K562 (cell line): ENCODE measurements at regions not wholly inside any gene's neighbourhood (a gene's known extent, or its start where the extent isn't known, plus 50 kb on each side); places are given as distances from the start of the nearest gene placed in this dataset.

Source experiments
- CBX5 ChIP-seq: IDR thresholded peaks from 2 replicates; pipeline ENCODE4 v1.6.1; 2014; ENCODE audit warnings: low read depth, borderline replicate concordance
- ELF4 ChIP-seq: fragments of 450-650 bp; formaldehyde crosslinking; IDR thresholded peaks from 2 replicates; pipeline ENCODE4 v1.4.0; 2022; ENCODE audit warnings: missing genetic modification characterization
- FIP1L1 ChIP-seq: fragments of 200-400 bp; formaldehyde crosslinking; IDR thresholded peaks from 2 replicates; pipeline ENCODE4 v1.6.1; 2018; ENCODE audit warnings: mild to moderate bottlenecking, low read depth, low read length; ENCODE audit not compliant: poor library complexity, severe bottlenecking
- FOS ChIP-seq: IDR thresholded peaks from 3 replicates; pipeline ENCODE4 v1.6.1; 2011; ENCODE audit not compliant: insufficient read length; ENCODE audit errors: extremely low read depth
- SP2 ChIP-seq: IDR thresholded peaks from 2 replicates; pipeline ENCODE4 v1.6.1; 2011; ENCODE audit warnings: mild to moderate bottlenecking, low read depth, low read length, moderate library complexity; ENCODE audit not compliant: poor library complexity, severe bottlenecking; ENCODE audit errors: extremely low read depth
- SUPT5H ChIP-seq: fragments of 450-650 bp; IDR thresholded peaks from 2 replicates; pipeline ENCODE4 v1.6.1; 2016
- TBP ChIP-seq: optimal IDR thresholded peaks from 2 replicates; pipeline ENCODE3; 2011; ENCODE audit warnings: low read depth, low read length, improper control_type of control experiment
- TF ChIP-seq, protein P1 (sequence below): conservative IDR thresholded peaks from 2 replicates; pipeline ENCODE4 v1.6.1; 2011; ENCODE audit warnings: low read depth, mild to moderate bottlenecking, low read length; ENCODE audit not compliant: control insufficient read depth

DNA sequence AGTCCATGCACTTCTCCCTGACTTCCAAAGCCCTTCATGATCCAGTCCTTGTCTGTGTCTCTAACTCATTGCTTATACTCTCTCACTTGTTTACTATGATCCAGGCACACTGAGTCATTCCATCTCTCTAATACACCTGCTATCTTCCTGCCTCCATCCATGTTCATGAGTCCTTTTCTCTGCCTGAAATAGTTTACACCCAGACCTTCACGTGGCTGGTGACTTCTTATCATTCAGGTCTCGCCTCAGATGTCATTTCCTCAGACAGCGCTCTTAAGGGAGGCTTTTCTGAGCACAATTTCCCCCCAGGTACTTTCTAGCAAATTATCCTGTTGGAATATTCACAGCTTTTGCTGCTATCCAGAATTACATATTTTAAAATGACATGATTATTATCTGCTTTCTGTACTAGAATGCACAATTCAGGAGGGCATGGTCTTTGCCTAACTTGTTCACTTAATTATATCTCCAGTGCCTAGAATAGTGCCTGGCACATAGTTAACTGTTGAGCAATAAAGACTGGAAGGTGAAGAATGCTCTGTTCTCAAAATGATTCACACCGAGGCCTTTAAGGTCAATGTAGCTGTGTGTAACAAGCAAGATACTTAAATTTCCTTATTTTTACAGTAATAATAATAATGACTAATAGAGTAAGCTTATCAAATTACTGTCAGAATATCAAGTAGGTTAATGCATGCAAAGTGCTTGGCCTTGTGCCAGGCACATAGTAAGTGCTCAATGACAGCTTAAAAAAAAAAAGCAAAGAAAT is 183.7 kb upstream of the SPRY2 start:
- TF ChIP-seq SUPT5H, result no peak
- TF ChIP-seq ELF4 (CRISPR knock-in tag), result no peak
- no peak for TF ChIP-seq SP2
- no peak for TF ChIP-seq FOS
- no peak for TF ChIP-seq CBX5
- no peak for TF ChIP-seq FIP1L1
- TF ChIP-seq TBP, result no peak
- TF ChIP-seq, protein P1, sequence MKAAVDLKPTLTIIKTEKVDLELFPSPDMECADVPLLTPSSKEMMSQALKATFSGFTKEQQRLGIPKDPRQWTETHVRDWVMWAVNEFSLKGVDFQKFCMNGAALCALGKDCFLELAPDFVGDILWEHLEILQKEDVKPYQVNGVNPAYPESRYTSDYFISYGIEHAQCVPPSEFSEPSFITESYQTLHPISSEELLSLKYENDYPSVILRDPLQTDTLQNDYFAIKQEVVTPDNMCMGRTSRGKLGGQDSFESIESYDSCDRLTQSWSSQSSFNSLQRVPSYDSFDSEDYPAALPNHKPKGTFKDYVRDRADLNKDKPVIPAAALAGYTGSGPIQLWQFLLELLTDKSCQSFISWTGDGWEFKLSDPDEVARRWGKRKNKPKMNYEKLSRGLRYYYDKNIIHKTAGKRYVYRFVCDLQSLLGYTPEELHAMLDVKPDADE, result no peak
